Smooth muscle cell (in vitro differentiated cells): ENCODE measurements at regions not wholly inside any gene's neighbourhood (a gene's known extent, or its start where the extent isn't known, plus 50 kb on each side); places are given as distances from the start of the nearest gene placed in this dataset.
"Not testable (repeated sequence)": the region's sequence is repeated elsewhere in the genome, so short reads cannot be mapped to it uniquely, and the experiment has no call there.

ENCODE experiments used
- DNase-seq: peaks from one replicate; lab custom pipeline; 2025; ENCODE audit not compliant: unreplicated experiment; lab: John Stamatoyannopoulos, UW
- H2AFZ ChIP-seq: fragments of 200-600 bp; sonication (generic); 2 replicates; pipeline ENCODE4 v1.6.0; 2016; ENCODE audit warnings: antibody characterized with exemption, low read depth, mild to moderate bottlenecking
- H3F3A ChIP-seq: fragments of 200-600 bp; sonication (generic); 2 replicates; pipeline ENCODE4 v1.6.0; 2017; ENCODE audit warnings: antibody characterized with exemption, low read depth
- H3K27ac ChIP-seq: fragments of 200-600 bp; sonication (generic); 2 replicates; pipeline ENCODE4 v1.5.1; 2016; ENCODE audit warnings: low read depth, mild to moderate bottlenecking
- H3K27me3 ChIP-seq: fragments of 200-600 bp; sonication (generic); 2 replicates; pipeline ENCODE4 v1.6.1; 2016; ENCODE audit warnings: low read depth, mild to moderate bottlenecking
- H3K36me3 ChIP-seq: fragments of 200-600 bp; sonication (generic); 2 replicates; pipeline ENCODE4 v1.5.1; 2016; ENCODE audit warnings: low read depth
- H3K4me1 ChIP-seq: fragments of 200-600 bp; sonication (generic); 2 replicates; pipeline ENCODE4 v1.5.1; 2016; ENCODE audit warnings: low read depth
- H3K4me2 ChIP-seq: fragments of 200-600 bp; sonication (generic); 2 replicates; pipeline ENCODE4 v1.6.0; 2016; ENCODE audit warnings: mild to moderate bottlenecking
- H3K4me3 ChIP-seq: fragments of 200-600 bp; sonication (generic); 2 replicates; pipeline ENCODE4 v1.5.1; 2016; ENCODE audit warnings: mild to moderate bottlenecking
- H3K79me2 ChIP-seq: fragments of 200-600 bp; sonication (generic); 2 replicates; pipeline ENCODE4 v1.6.0; 2016; ENCODE audit warnings: low read depth, mild to moderate bottlenecking
- H3K9ac ChIP-seq: fragments of 200-600 bp; sonication (generic); 2 replicates; pipeline ENCODE4 v1.6.0; 2016; ENCODE audit warnings: low read depth
- H3K9me3 ChIP-seq: fragments of 200-600 bp; sonication (generic); replicated peaks from 2 replicates; pipeline ENCODE4 v1.5.1; 2016; ENCODE audit warnings: low read depth
- H4K20me1 ChIP-seq: fragments of 200-600 bp; sonication (generic); 2 replicates; pipeline ENCODE4 v1.6.0; 2016; ENCODE audit warnings: low read depth
- WGBS: methylation state at CpG from one replicate; pipeline ENCODE4 v1.1.7; 2016; ENCODE audit warnings: low lambda C conversion rate; 5-methylcytosine and 5-hydroxymethylcytosine counted together
- TF ChIP-seq, protein P1 (sequence below): fragments of 200-600 bp; sonication (generic); IDR thresholded peaks from 2 replicates; pipeline ENCODE4 v1.5.1; 2017; ENCODE audit warnings: borderline replicate concordance, mild to moderate bottlenecking, antibody characterized with exemption; ENCODE audit not compliant: insufficient read depth, poor library complexity, severe bottlenecking

DNA sequence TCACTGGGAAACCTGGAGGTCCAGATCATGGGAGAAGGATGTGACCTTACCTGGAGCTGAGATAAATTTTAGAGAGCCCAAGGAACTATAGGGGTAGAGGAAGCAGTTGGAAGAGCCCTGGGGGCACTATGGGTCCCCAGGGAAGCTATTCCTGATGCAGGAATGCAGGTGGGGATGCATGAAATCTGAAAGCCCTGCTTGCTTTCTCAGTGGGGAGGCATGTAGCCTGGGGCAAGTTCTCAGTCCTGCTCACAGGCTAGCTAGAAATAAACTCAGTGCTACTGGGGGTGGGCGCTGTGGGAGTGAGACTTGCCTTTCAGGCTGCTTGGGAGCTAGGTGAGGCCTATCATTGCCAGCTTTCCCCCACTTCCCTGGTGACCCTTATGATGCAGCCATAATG, 499.7 kb downstream of the PTH2R start:
- Histone ChIP-seq H3K4me1 (no peaks in the 10 kb centered on the region), H3K27me3 (no peaks in the 10 kb centered on the region), H4K20me1 (no peaks in the 10 kb centered on the region), H3K4me2 (no peak overlapping the region), H3K4me3 (no peak overlapping the region), H3F3A (no peaks in the 10 kb centered on the region), H2AFZ (no peak overlapping the region), H3K79me2 (no peaks in the 10 kb centered on the region), H3K9me3 (no peaks in the 10 kb centered on the region), H3K36me3 (no peaks in the 10 kb centered on the region), H3K27ac (no peak overlapping the region), H3K9ac (no peak overlapping the region)
- TF ChIP-seq, protein P1, sequence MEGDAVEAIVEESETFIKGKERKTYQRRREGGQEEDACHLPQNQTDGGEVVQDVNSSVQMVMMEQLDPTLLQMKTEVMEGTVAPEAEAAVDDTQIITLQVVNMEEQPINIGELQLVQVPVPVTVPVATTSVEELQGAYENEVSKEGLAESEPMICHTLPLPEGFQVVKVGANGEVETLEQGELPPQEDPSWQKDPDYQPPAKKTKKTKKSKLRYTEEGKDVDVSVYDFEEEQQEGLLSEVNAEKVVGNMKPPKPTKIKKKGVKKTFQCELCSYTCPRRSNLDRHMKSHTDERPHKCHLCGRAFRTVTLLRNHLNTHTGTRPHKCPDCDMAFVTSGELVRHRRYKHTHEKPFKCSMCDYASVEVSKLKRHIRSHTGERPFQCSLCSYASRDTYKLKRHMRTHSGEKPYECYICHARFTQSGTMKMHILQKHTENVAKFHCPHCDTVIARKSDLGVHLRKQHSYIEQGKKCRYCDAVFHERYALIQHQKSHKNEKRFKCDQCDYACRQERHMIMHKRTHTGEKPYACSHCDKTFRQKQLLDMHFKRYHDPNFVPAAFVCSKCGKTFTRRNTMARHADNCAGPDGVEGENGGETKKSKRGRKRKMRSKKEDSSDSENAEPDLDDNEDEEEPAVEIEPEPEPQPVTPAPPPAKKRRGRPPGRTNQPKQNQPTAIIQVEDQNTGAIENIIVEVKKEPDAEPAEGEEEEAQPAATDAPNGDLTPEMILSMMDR, result no peak
- WGBS, result 92% methylated on average over 1 of the region's 1 CpG
- no peak for DNase-seq

DNA sequence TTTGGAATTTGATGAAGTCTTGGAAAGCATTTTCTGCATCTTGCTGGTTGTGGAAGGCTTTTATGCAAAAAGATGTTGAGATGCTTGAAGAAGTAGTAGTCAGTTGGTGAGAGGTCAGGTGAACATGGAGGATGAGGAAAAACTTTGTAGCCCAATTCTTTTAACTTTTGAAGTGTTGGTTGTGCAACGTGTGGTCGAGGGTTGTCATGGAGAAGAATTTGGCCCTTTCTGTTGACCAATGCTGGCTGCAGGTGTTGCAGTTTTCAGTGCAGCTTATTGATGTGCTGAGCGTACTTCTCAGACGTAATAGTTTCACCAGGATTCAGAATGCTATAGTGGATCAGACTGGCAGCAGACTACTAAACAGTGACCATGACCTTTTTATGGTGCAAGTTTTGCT, 508.4 kb upstream of the MAP2 start:
- Histone ChIP-seq H4K20me1 (no peaks in the 10 kb centered on the region), H3K4me1 (no peaks in the 10 kb centered on the region), H3K27ac (no peak overlapping the region), H3K4me2 (no peak overlapping the region), H3K27me3 (no peaks in the 10 kb centered on the region), H2AFZ (no peak overlapping the region), H3F3A (no peaks in the 10 kb centered on the region), H3K9ac (no peak overlapping the region), H3K9me3 (no peaks in the 10 kb centered on the region), H3K36me3 (no peaks in the 10 kb centered on the region), H3K79me2 (no peaks in the 10 kb centered on the region), H3K4me3 (no peak overlapping the region)
- DNase-seq, result no peak
- TF ChIP-seq, protein P1, result no peak
- WGBS, result 91% methylated on average over 4 of the region's 4 CpGs

DNA sequence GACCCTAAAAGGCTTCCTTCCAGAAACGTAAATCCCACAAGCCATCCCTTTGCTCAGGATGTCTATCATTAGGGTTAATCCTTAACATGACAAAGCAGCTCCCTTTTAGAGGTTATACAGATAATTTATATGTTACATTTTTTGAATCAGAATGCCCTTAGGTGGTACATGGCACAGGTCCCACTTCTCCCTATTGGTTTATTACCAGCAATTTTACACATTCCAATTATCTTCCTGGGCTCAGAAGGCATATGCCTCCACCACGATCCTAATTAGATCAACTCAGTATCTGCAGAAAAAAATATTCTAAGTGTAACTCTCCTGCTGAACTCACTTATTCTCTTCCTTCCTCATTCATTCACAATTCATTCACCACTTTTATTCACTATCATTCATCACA, 507.0 kb upstream of the MAP2 start:
- no peak for DNase-seq
- no peak overlapping the region for H3K4me2 ChIP-seq
- no peak overlapping the region for H3K9ac ChIP-seq
- 47% methylated on average over 2 of the region's 2 CpGs for WGBS
- H2AFZ ChIP-seq, result no peak overlapping the region
- no peak overlapping the region for H3K4me3 ChIP-seq
- H3F3A ChIP-seq, result no peaks in the 10 kb centered on the region
- H4K20me1 ChIP-seq, result no peaks in the 10 kb centered on the region
- no peaks in the 10 kb centered on the region for H3K36me3 ChIP-seq
- no peaks in the 10 kb centered on the region for H3K79me2 ChIP-seq
- TF ChIP-seq, protein P1, result no peak
- H3K9me3 ChIP-seq, result no peaks in the 10 kb centered on the region
- no peak overlapping the region for H3K27ac ChIP-seq
- H3K4me1 ChIP-seq, result no peaks in the 10 kb centered on the region
- no peaks in the 10 kb centered on the region for H3K27me3 ChIP-seq

DNA sequence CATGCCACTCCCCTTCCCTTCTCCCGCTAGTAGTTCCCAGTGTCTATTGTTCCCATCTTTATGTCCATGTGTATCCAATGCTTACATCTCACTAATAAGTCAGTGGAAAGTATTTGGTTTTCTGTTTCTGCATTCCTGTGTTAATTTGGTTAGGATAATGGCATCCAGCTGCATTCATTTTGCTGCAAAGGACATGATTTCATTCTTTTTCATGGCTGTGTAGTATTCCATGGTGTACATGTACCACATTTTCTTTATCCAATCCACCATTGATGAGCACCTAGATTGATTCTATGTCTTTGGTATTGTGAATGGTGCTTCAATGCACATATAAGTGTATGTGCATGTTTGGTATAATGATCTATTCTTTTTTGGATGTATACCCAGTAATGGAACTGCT, 502.5 kb upstream of the MAP2 start:
- 97% methylated on average over 1 of the region's 1 CpG for WGBS
- H3K4me3 ChIP-seq, H3K4me1 ChIP-seq, H3K36me3 ChIP-seq, H4K20me1 ChIP-seq, H3K27me3 ChIP-seq, H2AFZ ChIP-seq, H3F3A ChIP-seq, H3K9ac ChIP-seq, H3K27ac ChIP-seq, H3K79me2 ChIP-seq, DNase-seq, H3K4me2 ChIP-seq, H3K9me3 ChIP-seq: not testable (repeated sequence)
